H9 (cell line): ENCODE measurements at regions not wholly inside any gene's neighbourhood (a gene's known extent, or its start where the extent isn't known, plus 50 kb on each side); places are given as distances from the start of the nearest gene placed in this dataset.

ENCODE experiments used
- DNase-seq: peaks from one replicate; pipeline ENCODE4 v3.0.0-alpha.2; 2017
- H2AFZ ChIP-seq: one replicate; pipeline ENCODE4 v1.6.1; 2013; ENCODE audit warnings: mild to moderate bottlenecking, low read length, control low read depth, moderate library complexity
- H2AK5ac ChIP-seq: 2 replicates; pipeline ENCODE4 v1.6.1; 2013; ENCODE audit warnings: low read length, control low read depth, mixed read lengths; ENCODE audit not compliant: insufficient read length
- H2BK120ac ChIP-seq: one replicate; pipeline ENCODE4 v1.6.1; 2013; ENCODE audit warnings: low read depth, mild to moderate bottlenecking, low read length, control low read depth, inconsistent platforms; ENCODE audit not compliant: poor library complexity, severe bottlenecking
- H2BK12ac ChIP-seq: 2 replicates; pipeline ENCODE4 v1.6.1; 2013; ENCODE audit warnings: low read length, control low read depth, mixed read lengths, low read depth; ENCODE audit not compliant: insufficient read length
- H2BK15ac ChIP-seq: 2 replicates; pipeline ENCODE4 v1.6.1; 2013; ENCODE audit warnings: low read depth, low read length, control low read depth
- H2BK20ac ChIP-seq: one replicate; pipeline ENCODE4 v1.6.1; 2013; ENCODE audit warnings: low read depth, mild to moderate bottlenecking, low read length, control low read depth, inconsistent platforms; ENCODE audit not compliant: poor library complexity, severe bottlenecking
- H2BK5ac ChIP-seq: 2 replicates; pipeline ENCODE4 v1.6.1; 2013; ENCODE audit warnings: low read length, control low read depth, mixed read lengths; ENCODE audit not compliant: insufficient read length
- H3K14ac ChIP-seq: 2 replicates; pipeline ENCODE4 v1.6.1; 2013; ENCODE audit warnings: low read length, control low read depth; ENCODE audit not compliant: insufficient read depth
- H3K18ac ChIP-seq: 2 replicates; pipeline ENCODE4 v1.6.1; 2013; ENCODE audit warnings: low read depth, mild to moderate bottlenecking, mixed read lengths, low read length, control low read depth; ENCODE audit not compliant: insufficient read length
- H3K23ac ChIP-seq: 2 replicates; pipeline ENCODE4 v1.6.1; 2013; ENCODE audit warnings: low read length, control low read depth, mixed read lengths, low read depth; ENCODE audit not compliant: insufficient read length
- H3K23me2 ChIP-seq: 2 replicates; pipeline ENCODE4 v1.6.1; 2013; ENCODE audit warnings: low read depth, mild to moderate bottlenecking, mixed read lengths, low read length, control low read depth; ENCODE audit not compliant: insufficient read length, poor library complexity, severe bottlenecking
- H3K27ac ChIP-seq: 2 replicates; pipeline ENCODE4 v1.5.1; 2013; ENCODE audit warnings: low read length, control low read depth, mixed read lengths, low read depth; ENCODE audit not compliant: insufficient read length
- H3K27me3 ChIP-seq: 2 replicates; pipeline ENCODE4 v1.6.1; 2013; ENCODE audit warnings: low read length, control low read depth, inconsistent platforms; ENCODE audit not compliant: insufficient read depth
- H3K4ac ChIP-seq: 2 replicates; pipeline ENCODE4 v1.6.1; 2013; ENCODE audit warnings: low read depth, mild to moderate bottlenecking, control low read depth, inconsistent platforms, low read length, moderate library complexity
- H3K4me1 ChIP-seq: 2 replicates; pipeline ENCODE4 v1.6.1; 2013; ENCODE audit warnings: low read length, control low read depth, inconsistent platforms; ENCODE audit not compliant: insufficient read depth
- H3K4me2 ChIP-seq: 2 replicates; pipeline ENCODE4 v1.6.1; 2013; ENCODE audit warnings: low read length, control low read depth, mixed read lengths; ENCODE audit not compliant: insufficient read length, insufficient read depth
- H3K56ac ChIP-seq: 2 replicates; pipeline ENCODE4 v1.6.1; 2013; ENCODE audit warnings: low read depth, mild to moderate bottlenecking, mixed read lengths, low read length, control low read depth; ENCODE audit not compliant: insufficient read length
- H3K79me1 ChIP-seq: 2 replicates; pipeline ENCODE4 v1.6.1; 2013; ENCODE audit warnings: low read depth, mild to moderate bottlenecking, moderate library complexity, low read length, control low read depth, inconsistent platforms; ENCODE audit not compliant: insufficient read depth, poor library complexity, severe bottlenecking
- H3K79me2 ChIP-seq: 2 replicates; pipeline ENCODE4 v1.6.1; 2013; ENCODE audit warnings: low read length, control low read depth, inconsistent platforms; ENCODE audit not compliant: insufficient read depth
- H3K9ac ChIP-seq: 2 replicates; pipeline ENCODE4 v1.6.1; 2013; ENCODE audit warnings: low read length, control low read depth, mixed read lengths; ENCODE audit not compliant: insufficient read length; ENCODE audit errors: extremely low read depth
- H3K9me3 ChIP-seq: one replicate; pipeline ENCODE4 v1.6.1; 2013; ENCODE audit warnings: low read depth, low read length, inconsistent platforms; ENCODE audit not compliant: control insufficient read depth
- H3T11ph ChIP-seq: one replicate; pipeline ENCODE4 v1.6.1; 2013; ENCODE audit warnings: mild to moderate bottlenecking, low read length, control low read depth, inconsistent platforms
- H4K20me1 ChIP-seq: one replicate; pipeline ENCODE4 v1.6.1; 2013; ENCODE audit not compliant: control insufficient read depth, insufficient read length, insufficient read depth
- H4K5ac ChIP-seq: 2 replicates; pipeline ENCODE4 v1.6.1; 2013; ENCODE audit warnings: low read depth, mild to moderate bottlenecking, mixed read lengths, low read length, control low read depth; ENCODE audit not compliant: insufficient read length
- H4K8ac ChIP-seq: replicated peaks from 2 replicates; pipeline ENCODE4 v1.6.1; 2013; ENCODE audit warnings: low read length, control low read depth, mixed read lengths, low read depth; ENCODE audit not compliant: insufficient read length
- H4K91ac ChIP-seq: 2 replicates; pipeline ENCODE4 v1.6.1; 2013; ENCODE audit warnings: low read depth, mild to moderate bottlenecking, moderate library complexity, mixed read lengths, low read length, control low read depth; ENCODE audit not compliant: insufficient read length
- H3K27ac Mint-ChIP-seq, 3 experiments: 2 replicates in 2 of 3; 3 replicates in 1 of 3; pipeline ENCODE4 v1.8.0; 2020 to 2021; ENCODE audit warnings: mixed read lengths in 3 of 3, mild to moderate bottlenecking in 1 of 3, moderate library complexity in 1 of 3
- H3K27me3 Mint-ChIP-seq: 2 replicates; pipeline ENCODE4 v1.8.0; 2021; ENCODE audit warnings: low read depth, mild to moderate bottlenecking, moderate library complexity, mixed read lengths
- H3K36me3 Mint-ChIP-seq, 3 experiments: 2 replicates in 2 of 3; 3 replicates in 1 of 3; pipeline ENCODE4 v1.8.0; 2020 to 2021; ENCODE audit warnings: low read depth in 3 of 3, mixed read lengths in 3 of 3; ENCODE audit not compliant: insufficient read depth in 1 of 3
- H3K4me1 Mint-ChIP-seq, 2 experiments: 2 replicates each; pipeline ENCODE4 v1.8.0; 2020; ENCODE audit warnings: mixed read lengths in 2 of 2
- H3K4me3 Mint-ChIP-seq, 2 experiments: 2 replicates in 1 of 2; 3 replicates in 1 of 2; pipeline ENCODE4 v1.8.0; 2020 to 2021; ENCODE audit warnings: mild to moderate bottlenecking in 2 of 2, mixed read lengths in 2 of 2, moderate library complexity in 1 of 2
- H3K9me3 Mint-ChIP-seq, 2 experiments: 2 replicates in 1 of 2; 3 replicates in 1 of 2; pipeline ENCODE4 v1.8.0; 2020; ENCODE audit warnings: mild to moderate bottlenecking in 2 of 2, mixed read lengths in 2 of 2, moderate library complexity in 1 of 2
- WGBS: extraction: QIAGEN DNeasy Blood & Tissue Kit; methylation state at CpG from one replicate; pipeline ENCODE4 v1.1.7; 2013; ENCODE audit warnings: missing lambda C conversion rate, low lambda C conversion rate, mixed read lengths; ENCODE audit not compliant: insufficient read length; ENCODE audit errors: extremely low coverage; 5-methylcytosine and 5-hydroxymethylcytosine counted together
- TF ChIP-seq, protein P1 (sequence below): fragments of 200-600 bp; sonication (generic); conservative IDR thresholded peaks from 3 replicates; pipeline ENCODE4 v1.8.0; 2021; ENCODE audit warnings: antibody characterized with exemption, mild to moderate bottlenecking

DNA sequence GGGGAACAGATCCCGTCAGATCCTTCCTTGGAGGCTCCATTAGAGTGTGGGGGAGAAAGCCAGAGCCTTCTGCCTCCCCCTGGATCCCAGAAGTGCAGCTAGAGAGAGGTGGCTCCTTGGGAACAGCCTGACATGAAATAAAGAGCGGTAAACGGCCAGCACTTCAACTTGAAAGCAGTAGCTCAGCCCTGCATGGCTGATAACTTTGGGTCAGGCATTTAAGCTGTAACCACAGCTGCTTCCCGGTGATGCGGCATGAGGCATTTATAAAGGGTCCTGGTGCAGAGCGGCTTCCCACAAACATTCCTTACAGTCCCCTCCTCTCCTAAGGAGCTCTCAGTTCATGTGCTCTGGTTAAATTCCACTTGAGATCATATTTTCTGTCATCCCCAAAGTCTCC is 960.3 kb downstream of the VRK1 start:
- Histone ChIP-seq H2BK5ac (no peak overlapping the region), H3K4me2 (no peak overlapping the region), H2AFZ (no peak overlapping the region), H3K18ac (no peak overlapping the region), H4K91ac (no peak overlapping the region), H2BK12ac (no peak overlapping the region), H4K8ac (no peak overlapping the region), H2BK20ac (no peak overlapping the region), H3K56ac (no peak overlapping the region), H2BK15ac (no peak overlapping the region), H4K20me1 (no peaks in the 10 kb centered on the region), H3K23ac (no peak overlapping the region), H3K27me3 (no peaks in the 10 kb centered on the region), H2BK120ac (no peak overlapping the region), H3K27ac (no peak overlapping the region), H2AK5ac (no peak overlapping the region), H3K9ac (no peak overlapping the region), H3K23me2 (no peaks in the 10 kb centered on the region), H3K14ac (peak overlapping the region; percentile 19; the same call in 1 of the 2 replicates), H3K79me2 (no peaks in the 10 kb centered on the region), H3K4me1 (no peaks in the 10 kb centered on the region; the same call in 1 of the 2 replicates), H3T11ph (no peak overlapping the region), H3K79me1 (no peaks in the 10 kb centered on the region), H3K9me3 (no peaks in the 10 kb centered on the region), H4K5ac (no peak overlapping the region), H3K4ac (no peak overlapping the region)
- H3K27ac Mint-ChIP-seq: peak overlapping the region in 2 of 3 experiments; percentile 15 to 91; a peak in 3 of 7 replicates
- no peaks in the 10 kb centered on the region for H3K9me3 Mint-ChIP-seq
- no CpG with 5 or more reads among the region's 6 CpGs for WGBS
- no peaks in the 10 kb centered on the region for H3K27me3 Mint-ChIP-seq
- TF ChIP-seq, protein P1, sequence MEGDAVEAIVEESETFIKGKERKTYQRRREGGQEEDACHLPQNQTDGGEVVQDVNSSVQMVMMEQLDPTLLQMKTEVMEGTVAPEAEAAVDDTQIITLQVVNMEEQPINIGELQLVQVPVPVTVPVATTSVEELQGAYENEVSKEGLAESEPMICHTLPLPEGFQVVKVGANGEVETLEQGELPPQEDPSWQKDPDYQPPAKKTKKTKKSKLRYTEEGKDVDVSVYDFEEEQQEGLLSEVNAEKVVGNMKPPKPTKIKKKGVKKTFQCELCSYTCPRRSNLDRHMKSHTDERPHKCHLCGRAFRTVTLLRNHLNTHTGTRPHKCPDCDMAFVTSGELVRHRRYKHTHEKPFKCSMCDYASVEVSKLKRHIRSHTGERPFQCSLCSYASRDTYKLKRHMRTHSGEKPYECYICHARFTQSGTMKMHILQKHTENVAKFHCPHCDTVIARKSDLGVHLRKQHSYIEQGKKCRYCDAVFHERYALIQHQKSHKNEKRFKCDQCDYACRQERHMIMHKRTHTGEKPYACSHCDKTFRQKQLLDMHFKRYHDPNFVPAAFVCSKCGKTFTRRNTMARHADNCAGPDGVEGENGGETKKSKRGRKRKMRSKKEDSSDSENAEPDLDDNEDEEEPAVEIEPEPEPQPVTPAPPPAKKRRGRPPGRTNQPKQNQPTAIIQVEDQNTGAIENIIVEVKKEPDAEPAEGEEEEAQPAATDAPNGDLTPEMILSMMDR: no peak
- H3K4me1 Mint-ChIP-seq: peaks cover 17 to 21% of the 10 kb centered on the region in 2 experiments
- no peak overlapping the region; a peak in 1 of 5 replicates for H3K4me3 Mint-ChIP-seq
- H3K36me3 Mint-ChIP-seq: no peaks in the 10 kb centered on the region
- peak; percentile 36 for DNase-seq
